ENCODE measurements at regions not wholly inside any gene's neighbourhood (a gene's known extent, or its start where the extent isn't known, plus 50 kb on each side); places are given as distances from the start of the nearest gene placed in this dataset.

- no peak for DNase-seq (ENCODE audit: low read depth)
- POLR2A ChIA-PET, result no interaction called here
- H3K4me3 ChIP-seq (ENCODE audit: low read depth, low read length), result no peak overlapping the region
- TF ChIP-seq CTCF (IDR thresholded peaks at IDR 0.05; ENCODE audit: insufficient read depth, low read depth, low read length), result no peak
- CTCF ChIA-PET, result no interaction called here
- no peaks in the 10 kb centered on the region for H3K27me3 ChIP-seq (ENCODE audit: control insufficient read depth, insufficient read depth, low read length)
- no peaks in the 10 kb centered on the region for H3K36me3 ChIP-seq (ENCODE audit: control insufficient read depth, insufficient read depth, low read length)
Observed at GRCh38 chr3:22276351-22276750, 525.3 kb upstream of the ZNF385D start.

GRCh38 chr3:22284559-22284958 is 533.5 kb upstream of the ZNF385D start:
- ChIA-PET POLR2A (no interaction called here), CTCF (no interaction called here)
- no peak for DNase-seq (ENCODE audit: low read depth)
- H3K36me3 ChIP-seq (ENCODE audit: control insufficient read depth, insufficient read depth, low read length), result no peaks in the 10 kb centered on the region
- H3K27me3 ChIP-seq (ENCODE audit: control insufficient read depth, insufficient read depth, low read length), result no peaks in the 10 kb centered on the region
- TF ChIP-seq CTCF (IDR thresholded peaks at IDR 0.05; ENCODE audit: insufficient read depth, low read depth, low read length), result no peak
- no peak overlapping the region for H3K4me3 ChIP-seq (ENCODE audit: low read depth, low read length)

GRCh38 chr3:22288756-22289155 is 537.7 kb upstream of the ZNF385D start:
- H3K4me3 ChIP-seq (ENCODE audit: low read depth, low read length), result no peak overlapping the region
- ChIA-PET CTCF (no interaction called here), POLR2A (no interaction called here)
- H3K27me3 ChIP-seq (ENCODE audit: control insufficient read depth, insufficient read depth, low read length), result no peaks in the 10 kb centered on the region
- no peak for TF ChIP-seq CTCF (IDR thresholded peaks at IDR 0.05; ENCODE audit: insufficient read depth, low read depth, low read length)
- DNase-seq (ENCODE audit: low read depth), result no peak
- no peaks in the 10 kb centered on the region for H3K36me3 ChIP-seq (ENCODE audit: control insufficient read depth, insufficient read depth, low read length)

GRCh38 chr3:22292681-22293080 is 541.7 kb upstream of the ZNF385D start:
- DNase-seq (ENCODE audit: low read depth), result no peak
- Histone ChIP-seq H3K36me3 (ENCODE audit: control insufficient read depth, insufficient read depth, low read length) (no peaks in the 10 kb centered on the region), H3K27me3 (ENCODE audit: control insufficient read depth, insufficient read depth, low read length) (no peaks in the 10 kb centered on the region), H3K4me3 (ENCODE audit: low read depth, low read length) (no peak overlapping the region)
- ChIA-PET CTCF (no interaction called here), POLR2A (no interaction called here)
- no peak for TF ChIP-seq CTCF (IDR thresholded peaks at IDR 0.05; ENCODE audit: insufficient read depth, low read depth, low read length)

- H3K4me3 ChIP-seq (ENCODE audit: low read depth, low read length), result no peak overlapping the region
- no peaks in the 10 kb centered on the region for H3K36me3 ChIP-seq (ENCODE audit: control insufficient read depth, insufficient read depth, low read length)
- ChIA-PET CTCF (no interaction called here), POLR2A (no interaction called here)
- no peak for DNase-seq (ENCODE audit: low read depth)
- no peak for TF ChIP-seq CTCF (IDR thresholded peaks at IDR 0.05; ENCODE audit: insufficient read depth, low read depth, low read length)
- H3K27me3 ChIP-seq (ENCODE audit: control insufficient read depth, insufficient read depth, low read length), result no peaks in the 10 kb centered on the region
Observed at GRCh38 chr3:22296601-22297000, 545.6 kb upstream of the ZNF385D start.

All from BJ (cell line).